ENCODE measurements at regions not wholly inside any gene's neighbourhood (a gene's known extent, or its start where the extent isn't known, plus 50 kb on each side); places are given as distances from the start of the nearest gene placed in this dataset.
"Not testable (repeated sequence)": the region's sequence is repeated elsewhere in the genome, so short reads cannot be mapped to it uniquely, and the experiment has no call there.

DNA sequence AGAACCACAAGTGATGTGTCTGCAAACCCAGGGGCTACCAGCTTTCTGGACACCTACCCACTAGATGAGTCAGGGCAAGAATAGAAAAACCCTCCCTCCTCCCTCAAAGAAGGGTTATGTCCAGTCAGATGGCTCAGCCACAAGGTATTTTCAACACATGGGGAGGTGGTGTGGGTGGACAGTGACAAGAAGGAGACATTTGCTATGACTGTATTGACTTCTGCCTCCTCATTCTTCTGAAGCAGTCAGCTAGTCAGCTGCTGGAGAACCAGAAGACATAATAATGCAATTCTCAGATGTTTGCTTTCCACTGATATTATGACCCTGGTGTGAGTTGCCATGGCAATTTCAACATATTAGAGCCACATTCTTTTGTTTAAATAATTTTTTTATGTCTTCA is 66.7 kb upstream of the GOLGA8B start:
- DNase-seq: peak; percentile 7

GRCh38 chr15:34648294-34648631 is 64.8 kb upstream of the GOLGA8B start:
- no peak for DNase-seq

DNA sequence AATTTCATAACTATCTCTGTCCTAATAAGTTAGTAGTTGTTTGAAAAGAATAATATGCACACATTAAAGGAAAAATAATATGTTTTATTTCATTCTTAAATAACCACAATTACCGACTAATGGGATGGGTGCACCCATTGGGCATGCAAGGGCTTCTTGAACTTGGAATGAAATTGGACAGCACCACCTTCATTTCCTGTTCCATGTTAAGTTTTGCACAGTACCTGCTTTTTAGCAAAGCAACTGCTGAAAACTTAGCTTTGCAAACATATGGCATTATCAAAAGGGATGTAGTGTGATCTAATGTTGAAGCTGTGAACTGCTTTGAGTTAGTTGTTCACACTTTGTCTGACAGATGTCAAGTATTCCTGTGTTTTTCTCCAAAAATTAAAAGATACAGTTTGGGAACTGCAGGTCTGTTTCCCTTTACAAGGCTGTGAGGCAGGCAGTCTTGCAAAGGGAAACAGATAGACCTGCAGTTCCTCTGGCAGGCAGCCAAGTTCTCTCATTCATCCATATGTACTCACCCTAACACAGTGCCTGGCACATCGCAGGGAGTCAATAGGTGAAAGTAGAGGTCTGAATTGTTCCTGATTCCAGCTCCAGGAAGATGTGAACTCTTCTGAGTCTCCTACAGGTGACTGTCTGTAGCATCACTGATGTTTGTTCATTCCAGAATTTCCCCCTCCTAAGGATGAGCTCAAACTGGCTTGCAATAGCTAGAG is 64.3 kb upstream of the GOLGA8B start:
- DNase-seq: no peak

DNA sequence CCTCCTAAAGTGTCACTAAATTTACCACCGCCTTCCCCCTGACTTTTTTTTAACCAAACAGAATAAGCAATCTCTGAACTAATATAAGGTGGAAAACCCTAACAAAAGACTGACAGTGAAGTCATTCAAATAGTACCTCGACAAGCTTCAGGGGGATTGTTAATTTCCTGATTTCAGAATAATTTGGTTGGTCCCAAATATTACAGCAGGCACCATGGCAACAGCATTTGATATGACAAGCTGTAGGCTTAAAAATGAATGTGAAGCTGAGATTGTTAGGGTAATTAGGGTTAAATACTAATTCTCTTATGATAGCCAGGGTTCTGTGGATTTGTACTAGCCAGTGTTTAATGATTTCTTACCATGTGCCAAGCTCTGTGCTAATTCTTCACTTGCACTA is 63.5 kb upstream of the GOLGA8B start:
- DNase-seq: no peak

DNA sequence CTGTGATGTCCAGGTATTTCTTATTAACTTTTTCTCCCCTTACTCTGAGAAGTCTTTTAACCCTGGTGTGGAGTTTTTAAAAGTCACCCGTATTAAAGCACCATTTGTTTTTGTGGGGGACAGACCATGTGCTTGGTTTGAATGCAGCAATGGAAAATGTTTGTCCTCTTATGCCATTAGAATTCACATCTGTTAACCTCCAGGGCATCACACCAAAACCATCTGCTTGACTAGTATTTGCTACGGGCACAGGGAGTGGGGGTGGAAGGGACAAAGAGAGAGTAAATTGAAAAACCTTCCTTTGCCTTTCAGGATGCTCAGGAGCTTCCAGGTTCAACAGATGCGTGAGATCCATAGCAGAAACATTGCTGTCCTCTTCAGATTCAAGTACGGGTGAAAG is 61.4 kb upstream of the GOLGA8B start:
- DNase-seq: no peak

DNA sequence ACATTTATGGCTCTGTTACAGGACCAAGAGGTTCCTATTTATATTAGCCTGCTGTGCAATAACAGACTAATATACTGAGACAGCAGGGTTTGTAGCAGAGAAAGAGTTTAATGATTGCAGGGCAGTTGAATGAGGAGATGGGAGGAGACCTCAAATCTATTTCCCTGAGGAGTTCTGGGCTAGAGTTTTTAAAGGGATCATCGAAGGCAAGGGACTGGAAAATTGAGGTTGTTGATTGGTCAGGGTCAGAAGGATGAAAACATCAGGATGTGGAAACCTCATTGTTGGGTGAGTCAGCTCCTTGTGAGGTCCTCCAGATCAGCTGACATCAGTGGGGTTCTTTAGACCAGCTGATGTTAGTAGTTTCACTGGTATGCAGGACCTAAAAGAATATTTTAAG is 60.6 kb upstream of the GOLGA8B start:
- peak; percentile 84 for DNase-seq

GRCh38 chr15:34642247-34642646 is 58.8 kb upstream of the GOLGA8B start:
- no peak for DNase-seq

- DNase-seq: no peak
These were observed 57.2 kb upstream of the GOLGA8B start for GRCh38 chr15:34640661-34641060.

DNA sequence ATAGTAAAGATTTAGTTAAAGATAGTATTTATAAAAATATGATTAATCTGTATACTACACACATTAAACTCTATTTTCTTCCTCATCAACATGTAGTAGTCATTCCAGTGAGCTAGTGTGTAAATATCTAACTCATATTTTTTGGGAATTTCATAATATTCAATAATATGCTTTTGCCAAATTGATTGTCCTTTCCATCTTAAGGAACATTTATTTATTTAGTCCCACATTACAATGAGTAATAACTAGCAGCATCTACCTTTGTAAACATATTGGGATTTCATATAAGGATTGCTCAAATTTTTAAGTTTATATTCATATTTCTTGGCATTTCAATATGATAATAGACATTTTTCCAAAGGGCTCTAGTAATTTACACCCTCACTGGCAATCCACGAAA is 53.9 kb upstream of the GOLGA8B start:
- no peak for DNase-seq

DNA sequence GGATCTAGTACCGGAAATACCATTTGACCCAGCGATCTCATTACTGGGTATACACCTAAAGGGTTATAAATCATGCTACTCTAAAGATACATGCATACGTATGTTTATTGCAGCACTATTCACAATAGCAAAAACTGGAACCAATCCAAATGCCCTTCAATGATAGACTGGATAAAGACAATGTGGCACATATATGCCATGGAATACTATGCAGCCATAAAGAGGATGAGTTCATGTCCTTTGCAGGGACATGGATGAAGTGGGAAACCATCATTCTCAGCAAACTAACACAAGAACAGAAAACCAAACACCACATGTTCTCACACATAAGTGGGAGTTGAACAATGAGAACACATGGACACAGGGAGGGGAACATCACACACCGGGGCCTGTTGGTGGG is 50.2 kb upstream of the GOLGA8B start:
- DNase-seq: not testable (repeated sequence)
